NCI-H748 (cell line): ENCODE measurements at regions not wholly inside any gene's neighbourhood (a gene's known extent, or its start where the extent isn't known, plus 50 kb on each side); places are given as distances from the start of the nearest gene placed in this dataset.
A peak's percentile ranks its signal among the peaks of the same experiment; 100 is the strongest.

Source experiments
- DNase-seq: peaks from one replicate; lab custom pipeline; 2025; ENCODE audit not compliant: unreplicated experiment; lab: John Stamatoyannopoulos, UW

GRCh38 chr4:175369087-175369486 lies 443.0 kb downstream of the GPM6A start:
- DNase-seq = no peak

GRCh38 chr4:175371091-175371490 lies 441.0 kb downstream of the GPM6A start:
- DNase-seq = no peak

DNA sequence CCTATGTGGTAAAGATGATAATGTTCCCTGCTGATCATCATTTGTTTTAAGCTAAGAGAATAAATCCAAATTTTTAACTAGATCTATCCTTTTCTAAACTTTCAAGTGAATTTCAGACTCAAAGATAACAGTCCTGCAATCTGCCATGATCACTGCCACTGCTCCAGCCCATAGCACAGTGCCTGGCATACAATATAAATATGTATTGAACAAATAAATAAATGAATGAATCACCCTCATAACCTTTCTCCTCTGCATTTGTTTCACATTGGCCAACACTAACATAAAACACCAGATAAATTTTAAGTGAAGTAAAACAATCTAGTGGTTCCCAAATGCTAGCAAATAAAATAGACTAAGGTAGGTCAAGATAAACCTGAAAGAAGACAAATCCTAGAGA lies 439.0 kb downstream of the GPM6A start:
- DNase-seq = no peak

DNA sequence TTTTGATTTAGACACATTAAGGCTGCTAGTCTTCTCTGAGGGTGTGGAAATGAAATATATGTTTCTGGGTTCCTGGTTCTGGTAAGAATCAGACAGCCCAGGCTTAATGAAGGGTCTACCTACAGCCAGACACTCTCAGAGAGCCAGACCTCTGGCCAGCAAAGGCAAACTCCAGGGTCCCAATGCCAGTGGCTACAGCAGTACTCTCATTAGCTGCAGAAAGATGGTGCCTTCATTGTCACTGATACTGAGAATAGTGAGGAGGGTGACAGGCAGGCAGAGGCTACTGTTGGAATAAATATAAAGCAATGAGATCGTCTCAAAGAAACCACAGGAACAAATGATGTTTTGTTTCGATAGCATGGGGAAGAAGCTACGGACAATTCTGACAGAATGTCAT lies 437.6 kb downstream of the GPM6A start:
- DNase-seq = no peak

GRCh38 chr4:175376287-175376977 lies 435.6 kb downstream of the GPM6A start:
- DNase-seq = no peak

- no peak for DNase-seq
Measured at GRCh38 chr4:175377203-175377602, 434.9 kb downstream of the GPM6A start.

DNA sequence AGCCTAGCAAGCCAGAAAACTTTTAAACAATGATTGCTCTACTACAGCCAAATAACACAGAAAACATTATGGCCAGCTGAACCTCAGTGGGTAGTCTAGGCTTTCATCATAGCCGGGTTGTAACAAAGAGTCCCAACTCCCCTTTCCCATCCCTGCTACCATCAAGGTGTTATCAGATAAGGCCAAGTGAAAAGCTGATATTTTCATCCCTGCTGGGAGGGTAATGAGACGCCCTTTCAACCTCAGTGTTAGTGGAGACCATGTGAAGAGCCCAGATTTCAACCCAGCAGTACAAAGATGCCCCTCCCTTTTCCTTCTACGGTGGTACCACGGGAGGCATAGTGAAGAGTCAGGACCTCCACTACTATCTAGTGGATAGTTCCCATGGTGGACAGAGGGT lies 433.7 kb downstream of the GPM6A start:
- DNase-seq = no peak

DNA sequence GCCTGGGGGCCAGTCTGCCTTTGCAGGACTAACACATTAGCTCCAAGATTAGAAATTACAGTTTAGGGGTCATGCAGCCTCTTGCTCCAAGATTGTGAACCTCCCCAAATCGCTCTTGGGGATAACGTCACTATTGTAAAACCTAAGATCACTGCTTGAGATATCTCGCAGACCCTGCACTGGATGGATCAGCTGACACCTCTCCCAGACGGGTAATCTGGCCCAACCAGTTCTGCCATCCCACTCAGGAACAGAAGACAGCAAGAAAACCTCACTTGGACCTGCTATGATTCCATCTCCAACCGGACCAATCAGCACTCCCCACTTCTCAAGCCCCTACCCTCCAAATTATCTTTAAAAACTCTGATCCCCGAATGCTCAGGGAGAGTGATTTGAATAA lies 431.2 kb downstream of the GPM6A start:
- DNase-seq = no peak

DNA sequence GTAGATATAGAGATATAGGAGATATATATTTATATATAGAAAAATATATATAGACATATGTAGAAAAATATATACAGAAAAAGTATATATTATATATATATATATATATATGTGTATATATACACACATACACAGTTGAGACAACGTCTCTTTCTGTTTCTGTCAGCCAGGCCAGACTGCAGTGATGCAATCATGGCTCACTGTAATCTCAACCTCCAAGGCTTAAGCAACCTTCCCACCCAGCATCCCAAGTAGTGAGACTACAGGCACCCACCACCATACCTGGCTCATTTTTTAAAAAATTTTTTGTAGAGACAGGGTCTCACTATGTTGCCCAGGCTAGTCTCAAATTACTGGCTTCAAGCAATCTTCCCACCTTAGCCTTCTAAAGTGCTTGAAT lies 426.3 kb downstream of the GPM6A start:
- DNase-seq = no peak

DNA sequence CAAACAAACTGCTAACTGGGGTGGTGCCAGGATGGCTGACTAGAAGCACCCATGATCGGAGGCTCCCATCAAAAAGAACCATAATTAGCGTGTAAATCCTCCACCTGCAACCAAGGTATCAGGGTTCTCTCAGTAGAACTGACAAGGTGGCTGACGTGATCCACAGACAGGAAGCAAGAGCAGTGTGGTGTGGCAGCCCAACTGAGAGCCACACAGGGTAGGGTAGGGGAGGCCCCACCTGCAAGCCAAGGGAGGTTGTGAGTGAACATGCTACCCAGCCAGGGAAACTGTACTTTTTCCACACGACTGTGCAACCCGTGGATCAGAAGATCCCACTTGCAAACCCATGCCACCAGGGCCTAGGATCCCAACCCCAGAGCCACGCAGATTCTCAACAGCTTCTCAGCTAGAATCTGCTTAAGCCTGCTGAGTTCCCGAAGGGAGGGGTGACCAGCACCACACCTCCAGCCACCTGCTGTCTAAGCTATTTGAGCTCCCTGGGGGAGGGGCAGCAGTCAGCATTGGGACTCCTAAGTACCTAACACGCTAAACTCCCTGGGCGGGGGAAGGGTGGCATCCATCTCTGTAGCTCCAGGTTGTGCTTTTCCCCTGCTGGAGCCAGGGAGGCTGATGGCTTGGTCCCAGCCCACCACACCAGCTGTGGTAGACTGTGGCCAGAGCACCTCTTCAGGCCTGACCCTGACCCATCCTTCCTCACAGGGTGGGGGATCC lies 425.1 kb downstream of the GPM6A start:
- no peak for DNase-seq

DNA sequence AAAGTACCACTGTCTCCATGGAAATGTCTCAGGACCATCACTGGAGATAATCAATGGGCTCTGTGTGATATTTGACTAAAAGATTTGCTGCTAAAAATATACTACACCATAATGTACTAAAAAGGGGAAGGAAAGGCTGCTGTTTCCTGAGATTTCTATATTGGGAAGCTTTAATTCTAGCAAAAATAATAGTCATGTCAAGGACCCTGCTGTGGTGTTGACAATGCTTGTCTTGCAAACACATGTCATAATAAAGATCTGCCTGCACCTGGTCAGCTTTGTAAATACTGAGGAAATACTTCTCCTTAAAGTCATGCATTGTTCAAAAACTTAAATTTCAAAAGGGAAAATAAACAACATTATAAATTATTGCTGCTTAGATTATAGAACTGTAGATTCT lies 417.9 kb downstream of the GPM6A start:
- DNase-seq = peak; percentile 20

DNA sequence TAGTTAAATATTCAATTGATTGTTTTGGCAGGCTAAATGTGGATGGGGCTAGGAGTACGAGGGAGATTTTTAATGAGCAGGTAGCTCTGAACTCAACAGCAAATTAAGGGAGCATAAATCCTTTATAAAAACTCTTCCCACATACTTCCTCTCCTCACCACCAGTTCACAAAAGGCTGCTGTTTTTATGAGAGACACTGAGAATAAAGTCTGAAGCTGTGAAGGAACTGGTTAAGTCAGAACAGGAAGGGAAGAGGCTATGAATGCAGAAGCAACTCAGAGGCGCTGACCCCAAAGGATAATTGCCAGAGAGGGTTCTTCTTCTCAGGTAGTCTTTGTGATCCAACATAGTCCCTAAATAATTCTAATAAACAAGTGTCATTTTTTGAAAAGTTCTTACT lies 406.1 kb downstream of the GPM6A start:
- no peak for DNase-seq

GRCh38 chr4:175407926-175408325 lies 404.1 kb downstream of the GPM6A start:
- no peak for DNase-seq

DNA sequence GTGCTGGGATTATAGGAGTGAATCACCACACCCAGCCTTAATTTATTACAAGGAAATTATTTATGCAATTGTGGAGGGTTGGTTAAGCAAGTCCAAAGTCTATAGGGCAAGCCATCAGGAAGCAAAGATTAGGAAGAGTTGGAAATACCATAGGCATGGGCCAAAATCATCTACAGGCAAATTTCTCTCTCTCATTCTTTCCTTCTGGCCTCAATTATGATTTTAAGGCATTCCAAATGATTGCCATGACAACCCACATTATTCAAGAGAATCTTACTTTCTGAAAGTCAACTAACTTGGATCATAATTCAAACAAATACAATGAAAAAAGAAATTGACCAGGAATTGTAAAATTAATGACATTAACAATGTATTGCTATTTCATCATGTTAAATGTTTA lies 400.8 kb downstream of the GPM6A start:
- DNase-seq = no peak

GRCh38 chr4:175412161-175412560 lies 399.9 kb downstream of the GPM6A start:
- no peak for DNase-seq

DNA sequence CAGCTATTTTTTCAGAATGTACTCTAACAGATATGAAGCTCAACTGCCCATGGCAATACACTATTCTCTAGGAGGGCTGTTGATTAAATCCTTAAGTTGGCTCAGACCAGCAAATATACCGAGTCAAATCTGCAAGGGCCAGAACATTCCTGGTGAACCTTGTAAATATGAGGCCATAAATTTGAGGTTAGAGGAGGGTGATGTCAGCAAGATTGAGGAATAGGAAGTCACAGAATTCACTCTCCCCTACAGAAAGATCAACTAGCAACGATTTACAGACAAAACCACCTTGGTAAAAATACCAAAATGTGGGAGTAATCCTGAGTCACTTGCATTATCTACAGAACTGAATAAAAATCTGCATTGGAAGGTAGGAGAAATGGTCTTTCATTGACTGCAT lies 399.3 kb downstream of the GPM6A start:
- no peak for DNase-seq

DNA sequence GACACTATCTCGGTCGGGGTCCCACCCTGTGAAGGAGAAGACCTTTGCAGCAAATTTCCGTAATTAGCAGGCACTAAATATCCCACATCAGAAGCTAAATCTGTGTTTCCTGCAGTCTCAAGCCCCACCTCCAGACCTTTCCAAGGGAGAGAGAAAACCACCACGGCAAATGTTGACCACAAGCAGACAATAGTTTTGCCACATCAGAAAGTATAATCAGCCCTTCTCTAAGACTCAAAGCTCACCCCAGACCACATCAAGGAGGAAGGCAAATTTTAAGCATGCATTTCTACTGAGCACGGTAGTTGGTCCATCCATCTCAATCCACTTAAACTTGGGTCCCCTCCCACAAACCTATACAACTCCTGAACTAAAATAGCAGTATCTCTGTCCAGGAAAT lies 398.5 kb downstream of the GPM6A start:
- no peak for DNase-seq

- no peak for DNase-seq
Measured at GRCh38 chr4:175414602-175415001, 397.5 kb downstream of the GPM6A start.

- DNase-seq = no peak
Measured at GRCh38 chr4:175418516-175418915, 393.5 kb downstream of the GPM6A start.

DNA sequence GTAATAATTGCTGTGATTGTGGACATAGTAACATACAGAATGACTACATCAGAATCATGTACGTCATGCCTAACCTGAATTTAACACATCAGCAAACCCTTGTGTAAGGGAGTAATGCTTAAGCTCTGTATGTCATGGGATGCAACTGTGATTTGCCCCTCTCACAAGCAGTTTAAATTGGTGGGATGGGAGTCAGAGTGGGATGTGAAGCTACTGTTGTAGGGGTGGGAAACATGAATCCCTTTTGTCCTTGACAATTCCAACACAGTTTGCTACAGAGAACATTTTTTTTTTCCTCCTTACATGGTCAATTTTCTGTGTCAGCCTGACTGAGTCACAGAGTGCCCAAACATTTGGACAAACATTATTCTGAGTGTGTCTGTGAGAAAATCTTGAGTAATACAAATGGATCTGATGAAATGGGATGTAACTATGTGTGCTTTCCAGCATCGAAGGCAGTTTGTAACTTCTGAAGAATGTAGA lies 392.8 kb downstream of the GPM6A start:
- peak; percentile 66 for DNase-seq

GRCh38 chr4:175421506-175421905 lies 390.6 kb downstream of the GPM6A start:
- DNase-seq = no peak

DNA sequence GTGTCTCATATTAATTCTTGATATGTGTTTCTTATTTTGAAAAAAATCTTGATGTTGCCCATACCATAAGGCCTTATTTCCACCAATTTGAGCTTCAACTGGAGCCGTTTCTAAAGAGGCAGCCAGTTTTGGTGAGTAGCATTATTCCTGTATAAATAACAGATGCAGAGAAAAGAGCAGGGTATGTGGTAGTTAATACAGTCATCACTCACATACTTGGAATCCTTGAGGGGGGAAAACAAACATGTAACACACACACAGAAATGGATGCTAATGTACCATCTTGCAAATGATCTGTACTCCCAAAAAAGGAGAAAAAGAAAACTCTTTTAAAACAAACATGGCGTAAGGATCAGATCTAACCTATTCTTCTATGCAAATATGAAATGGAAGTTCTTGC lies 389.7 kb downstream of the GPM6A start:
- DNase-seq = no peak

GRCh38 chr4:175424111-175424510 lies 388.0 kb downstream of the GPM6A start:
- no peak for DNase-seq
